MM.1S (cell line): ENCODE measurements at regions not wholly inside any gene's neighbourhood (a gene's known extent, or its start where the extent isn't known, plus 50 kb on each side); places are given as distances from the start of the nearest gene placed in this dataset.

Experiments
- EZH2phosphoT487 ChIP-seq: fragments of 300-600 bp; sonication (generic); IDR thresholded peaks from 2 replicates; pipeline ENCODE4 v1.6.1; 2018; ENCODE audit warnings: antibody characterized with exemption, low read length
- TF ChIP-seq, protein P1 (sequence below): fragments of 300-600 bp; sonication (generic); IDR thresholded peaks from 2 replicates; pipeline ENCODE4 v1.5.1; 2016; ENCODE audit warnings: antibody characterized with exemption, low read length, mixed read lengths

- TF ChIP-seq, protein P1, sequence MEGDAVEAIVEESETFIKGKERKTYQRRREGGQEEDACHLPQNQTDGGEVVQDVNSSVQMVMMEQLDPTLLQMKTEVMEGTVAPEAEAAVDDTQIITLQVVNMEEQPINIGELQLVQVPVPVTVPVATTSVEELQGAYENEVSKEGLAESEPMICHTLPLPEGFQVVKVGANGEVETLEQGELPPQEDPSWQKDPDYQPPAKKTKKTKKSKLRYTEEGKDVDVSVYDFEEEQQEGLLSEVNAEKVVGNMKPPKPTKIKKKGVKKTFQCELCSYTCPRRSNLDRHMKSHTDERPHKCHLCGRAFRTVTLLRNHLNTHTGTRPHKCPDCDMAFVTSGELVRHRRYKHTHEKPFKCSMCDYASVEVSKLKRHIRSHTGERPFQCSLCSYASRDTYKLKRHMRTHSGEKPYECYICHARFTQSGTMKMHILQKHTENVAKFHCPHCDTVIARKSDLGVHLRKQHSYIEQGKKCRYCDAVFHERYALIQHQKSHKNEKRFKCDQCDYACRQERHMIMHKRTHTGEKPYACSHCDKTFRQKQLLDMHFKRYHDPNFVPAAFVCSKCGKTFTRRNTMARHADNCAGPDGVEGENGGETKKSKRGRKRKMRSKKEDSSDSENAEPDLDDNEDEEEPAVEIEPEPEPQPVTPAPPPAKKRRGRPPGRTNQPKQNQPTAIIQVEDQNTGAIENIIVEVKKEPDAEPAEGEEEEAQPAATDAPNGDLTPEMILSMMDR, result no peak
- no peak for TF ChIP-seq EZH2phosphoT487
Observed at GRCh38 chrX:9102956-9103355, 69.0 kb upstream of the FAM9B start.
